ENCODE measurements at regions not wholly inside any gene's neighbourhood (a gene's known extent, or its start where the extent isn't known, plus 50 kb on each side); places are given as distances from the start of the nearest gene placed in this dataset.

- no peak overlapping the region for H3K4me3 ChIP-seq
- H3K27me3 Mint-ChIP-seq (ENCODE audit: insufficient read depth, low read depth) = peaks cover 17% of the 10 kb centered on the region
- DNase-seq (ENCODE audit: low spot score) = no peak
- H3K4me1 Mint-ChIP-seq = peaks cover 30% of the 10 kb centered on the region
- no peak overlapping the region for H3K9ac ChIP-seq
- H3K4me1 ChIP-seq = peaks cover 13% of the 10 kb centered on the region
- H2AFZ ChIP-seq (replicated peaks) = no peak overlapping the region
- TF ChIP-seq EZH2 (IDR thresholded peaks at IDR 0.05) (no peak), EZH2phosphoT487 (IDR thresholded peaks at IDR 0.05) (no peak), CTCF (IDR thresholded peaks at IDR 0.05) (no peak)
- no peaks in the 10 kb centered on the region for H4K20me1 ChIP-seq (ENCODE audit: low read depth)
- no peaks in the 10 kb centered on the region for H3K79me2 ChIP-seq (ENCODE audit: low read depth)
- peaks cover 11% of the 10 kb centered on the region for H3K9me3 Mint-ChIP-seq
- H3K4me3 Mint-ChIP-seq = no peak overlapping the region
- H3K36me3 ChIP-seq = no peaks in the 10 kb centered on the region
- H3K27me3 ChIP-seq = no peaks in the 10 kb centered on the region
- no peak overlapping the region for H3K27ac Mint-ChIP-seq
- H3K4me2 ChIP-seq = no peak overlapping the region
- H3K36me3 Mint-ChIP-seq = peaks cover 2% of the 10 kb centered on the region
- H3F3A ChIP-seq (ENCODE audit: low read depth) = peaks cover 4% of the 10 kb centered on the region
- no peaks in the 10 kb centered on the region for H3K9me3 ChIP-seq (ENCODE audit: low read depth)
- no peak overlapping the region for H3K27ac ChIP-seq
Measured at GRCh38 chr3:194755671-194756459, 70.2 kb downstream of the FAM43A start.

- no peak overlapping the region for H3K4me2 ChIP-seq
- Mint-ChIP-seq H3K36me3 (peaks cover 2% of the 10 kb centered on the region), H3K9me3 (peaks cover 11% of the 10 kb centered on the region), H3K4me3 (no peak overlapping the region), H3K4me1 (peaks cover 30% of the 10 kb centered on the region), H3K27ac (no peak overlapping the region), H3K27me3 (ENCODE audit: insufficient read depth, low read depth) (peaks cover 19% of the 10 kb centered on the region)
- no peaks in the 10 kb centered on the region for H3K9me3 ChIP-seq (ENCODE audit: low read depth)
- H3K4me1 ChIP-seq = peaks cover 13% of the 10 kb centered on the region
- no peak overlapping the region for H3K9ac ChIP-seq
- no peaks in the 10 kb centered on the region for H3K27me3 ChIP-seq
- H3K79me2 ChIP-seq (ENCODE audit: low read depth) = no peaks in the 10 kb centered on the region
- no peaks in the 10 kb centered on the region for H3F3A ChIP-seq (ENCODE audit: low read depth)
- DNase-seq (ENCODE audit: low spot score) = no peak
- no peak for TF ChIP-seq EZH2 (IDR thresholded peaks at IDR 0.05)
- TF ChIP-seq EZH2phosphoT487 (IDR thresholded peaks at IDR 0.05) = no peak
- no peak for TF ChIP-seq CTCF (IDR thresholded peaks at IDR 0.05)
- no peaks in the 10 kb centered on the region for H4K20me1 ChIP-seq (ENCODE audit: low read depth)
- H3K27ac ChIP-seq = no peak overlapping the region
- H3K4me3 ChIP-seq = no peak overlapping the region
- H3K36me3 ChIP-seq = no peaks in the 10 kb centered on the region
- no peak overlapping the region for H2AFZ ChIP-seq (replicated peaks)
Measured at GRCh38 chr3:194756460-194756779, 70.7 kb downstream of the FAM43A start.

- peaks cover 11% of the 10 kb centered on the region for H3K9me3 Mint-ChIP-seq
- no peak overlapping the region for H3K27ac Mint-ChIP-seq
- H3K4me3 ChIP-seq = no peak overlapping the region
- H3K9me3 ChIP-seq (ENCODE audit: low read depth) = no peaks in the 10 kb centered on the region
- H3F3A ChIP-seq (ENCODE audit: low read depth) = no peaks in the 10 kb centered on the region
- H3K36me3 Mint-ChIP-seq = peaks cover 2% of the 10 kb centered on the region
- H3K27ac ChIP-seq = no peak overlapping the region
- no peak overlapping the region for H3K9ac ChIP-seq
- TF ChIP-seq CTCF (IDR thresholded peaks at IDR 0.05) = no peak
- TF ChIP-seq EZH2 (IDR thresholded peaks at IDR 0.05) = no peak
- no peak for TF ChIP-seq EZH2phosphoT487 (IDR thresholded peaks at IDR 0.05)
- H3K27me3 Mint-ChIP-seq (ENCODE audit: insufficient read depth, low read depth) = peaks cover 21% of the 10 kb centered on the region
- H3K4me2 ChIP-seq = no peak overlapping the region
- H3K79me2 ChIP-seq (ENCODE audit: low read depth) = no peaks in the 10 kb centered on the region
- peaks cover 30% of the 10 kb centered on the region for H3K4me1 Mint-ChIP-seq
- no peak overlapping the region for H2AFZ ChIP-seq (replicated peaks)
- no peaks in the 10 kb centered on the region for H4K20me1 ChIP-seq (ENCODE audit: low read depth)
- H3K27me3 ChIP-seq = no peaks in the 10 kb centered on the region
- H3K4me1 ChIP-seq = peaks cover 16% of the 10 kb centered on the region
- H3K36me3 ChIP-seq = no peaks in the 10 kb centered on the region
- DNase-seq (ENCODE audit: low spot score) = no peak
- no peak overlapping the region for H3K4me3 Mint-ChIP-seq
Measured at GRCh38 chr3:194756791-194757325, 71.2 kb downstream of the FAM43A start.
